Inferior parietal cortex (tissue), 1 donor: ENCODE measurements at regions not wholly inside any gene's neighbourhood (a gene's known extent, or its start where the extent isn't known, plus 50 kb on each side); places are given as distances from the start of the nearest gene placed in this dataset.

ENCODE experiments used
- DNase-seq: peaks from one replicate; pipeline ENCODE4 v3.0.0-alpha.2; 2016; ENCODE audit errors: extremely low spot score

GRCh38 chr5:120405286-120405864 is 58.7 kb upstream of the PRR16 start:
- peak; percentile 41 for DNase-seq

- peak; percentile 9 for DNase-seq
Measured at GRCh38 chr5:120405923-120406322, 58.2 kb upstream of the PRR16 start.

GRCh38 chr5:120413686-120414085 is 50.4 kb upstream of the PRR16 start:
- DNase-seq = no peak
